NB4 (cell line): ENCODE measurements at regions not wholly inside any gene's neighbourhood (a gene's known extent, or its start where the extent isn't known, plus 50 kb on each side); places are given as distances from the start of the nearest gene placed in this dataset.

Source experiments
- DNase-seq: peaks from one replicate; pipeline ENCODE4 v3.0.0; 2010; ENCODE audit warnings: low read depth
- H3K4me3 ChIP-seq: one replicate; pipeline ENCODE4 v1.5.1; 2011; ENCODE audit warnings: mild to moderate bottlenecking, low read depth, low read length, moderate library complexity
- MYC ChIP-seq: IDR thresholded peaks from 2 replicates; pipeline ENCODE4 v1.6.1; 2011; ENCODE audit warnings: low read depth, low read length
- POLR2A ChIP-seq: IDR thresholded peaks from 2 replicates; pipeline ENCODE4 v1.6.1; 2011; ENCODE audit warnings: mild to moderate bottlenecking; ENCODE audit not compliant: insufficient read length; ENCODE audit errors: extremely low read depth
- TF ChIP-seq, protein P1 (sequence below): IDR thresholded peaks from 2 replicates; pipeline ENCODE4 v1.6.1; 2011; ENCODE audit warnings: low read depth, low read length
- TF ChIP-seq, protein P2 (sequence below): IDR thresholded peaks from one replicate; pipeline ENCODE4 v1.5.1; 2012; ENCODE audit warnings: low read depth, low read length

GRCh38 chr5:158123595-158123994 is 264.6 kb upstream of the CLINT1 start:
- no peak for DNase-seq
- TF ChIP-seq POLR2A (no peak), MYC (no peak)
- TF ChIP-seq, protein P1, sequence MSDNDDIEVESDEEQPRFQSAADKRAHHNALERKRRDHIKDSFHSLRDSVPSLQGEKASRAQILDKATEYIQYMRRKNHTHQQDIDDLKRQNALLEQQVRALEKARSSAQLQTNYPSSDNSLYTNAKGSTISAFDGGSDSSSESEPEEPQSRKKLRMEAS, result no peak

GRCh38 chr5:158121678-158122077 is 262.7 kb upstream of the CLINT1 start:
- no peak for TF ChIP-seq MYC
- TF ChIP-seq, protein P1, result no peak
- TF ChIP-seq, protein P2, sequence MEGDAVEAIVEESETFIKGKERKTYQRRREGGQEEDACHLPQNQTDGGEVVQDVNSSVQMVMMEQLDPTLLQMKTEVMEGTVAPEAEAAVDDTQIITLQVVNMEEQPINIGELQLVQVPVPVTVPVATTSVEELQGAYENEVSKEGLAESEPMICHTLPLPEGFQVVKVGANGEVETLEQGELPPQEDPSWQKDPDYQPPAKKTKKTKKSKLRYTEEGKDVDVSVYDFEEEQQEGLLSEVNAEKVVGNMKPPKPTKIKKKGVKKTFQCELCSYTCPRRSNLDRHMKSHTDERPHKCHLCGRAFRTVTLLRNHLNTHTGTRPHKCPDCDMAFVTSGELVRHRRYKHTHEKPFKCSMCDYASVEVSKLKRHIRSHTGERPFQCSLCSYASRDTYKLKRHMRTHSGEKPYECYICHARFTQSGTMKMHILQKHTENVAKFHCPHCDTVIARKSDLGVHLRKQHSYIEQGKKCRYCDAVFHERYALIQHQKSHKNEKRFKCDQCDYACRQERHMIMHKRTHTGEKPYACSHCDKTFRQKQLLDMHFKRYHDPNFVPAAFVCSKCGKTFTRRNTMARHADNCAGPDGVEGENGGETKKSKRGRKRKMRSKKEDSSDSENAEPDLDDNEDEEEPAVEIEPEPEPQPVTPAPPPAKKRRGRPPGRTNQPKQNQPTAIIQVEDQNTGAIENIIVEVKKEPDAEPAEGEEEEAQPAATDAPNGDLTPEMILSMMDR, result no peak
- no peak for TF ChIP-seq POLR2A
- H3K4me3 ChIP-seq, result no peak overlapping the region
- no peak for DNase-seq

More at GRCh38 chr5:158123595-158123994, 264.6 kb upstream of the CLINT1 start:
- H3K4me3 ChIP-seq, result no peak overlapping the region

DNA sequence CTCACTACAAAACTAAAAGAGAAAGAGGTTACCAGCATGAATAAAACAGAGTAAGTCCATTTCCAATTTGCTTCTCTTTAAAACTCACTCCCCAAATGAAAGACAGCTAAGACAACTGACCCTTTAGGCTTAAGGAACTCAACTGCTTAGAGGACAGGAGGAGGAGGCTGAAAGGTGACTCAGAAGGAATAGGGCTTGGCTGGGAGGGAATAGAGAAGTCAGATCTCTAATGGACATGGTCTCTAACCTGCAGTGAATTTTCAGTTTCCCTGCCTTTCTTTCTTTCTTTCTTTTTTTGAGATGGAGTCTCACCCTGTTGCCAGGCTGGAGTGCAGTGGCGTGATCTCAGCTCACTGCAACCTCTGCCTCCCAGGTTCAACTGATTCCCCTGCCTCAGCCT is 261.8 kb upstream of the CLINT1 start:
- TF ChIP-seq, protein P2, result no peak
- TF ChIP-seq, protein P1, result no peak
- TF ChIP-seq MYC (no peak), POLR2A (no peak)
- H3K4me3 ChIP-seq, result no peak overlapping the region
- no peak for DNase-seq

- H3K4me3 ChIP-seq, result no peak overlapping the region
- DNase-seq, result no peak
- TF ChIP-seq, protein P2, result no peak
- TF ChIP-seq POLR2A, result no peak
- TF ChIP-seq, protein P1, result no peak
- no peak for TF ChIP-seq MYC
Measured at GRCh38 chr5:158119961-158120723, 261.2 kb upstream of the CLINT1 start.

DNA sequence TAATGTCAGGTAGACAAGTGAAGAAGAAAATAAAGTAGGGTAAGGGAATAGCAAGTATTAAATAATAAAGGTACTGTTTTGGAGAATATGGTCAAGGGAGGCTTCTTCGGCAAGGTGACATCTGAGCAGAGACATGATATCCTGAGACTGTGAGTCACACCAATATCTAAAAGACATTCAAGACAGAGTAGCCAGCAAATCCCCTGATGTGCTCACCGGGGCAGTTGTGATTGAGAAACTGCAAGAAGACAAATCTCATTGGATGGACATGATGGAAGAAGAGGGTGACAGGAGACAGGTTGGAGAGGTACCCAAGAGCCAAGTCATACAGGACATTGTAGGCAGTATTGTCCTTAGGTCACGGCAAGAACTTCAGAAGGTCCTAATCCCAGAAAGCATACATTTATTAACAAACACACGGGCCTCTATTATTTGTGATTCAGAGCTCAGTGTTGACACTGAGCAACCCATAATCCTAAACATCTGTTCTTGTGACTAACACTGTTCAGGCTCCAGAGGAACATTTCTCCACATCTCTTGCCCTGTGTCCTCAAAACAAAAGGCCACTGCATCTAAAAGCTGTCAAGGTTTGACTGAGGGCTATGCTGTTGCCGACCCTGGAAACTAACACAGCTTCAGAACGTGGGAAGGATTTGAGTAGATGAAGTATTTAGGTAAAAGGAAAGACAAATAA is 258.7 kb upstream of the CLINT1 start:
- no peak for DNase-seq

DNA sequence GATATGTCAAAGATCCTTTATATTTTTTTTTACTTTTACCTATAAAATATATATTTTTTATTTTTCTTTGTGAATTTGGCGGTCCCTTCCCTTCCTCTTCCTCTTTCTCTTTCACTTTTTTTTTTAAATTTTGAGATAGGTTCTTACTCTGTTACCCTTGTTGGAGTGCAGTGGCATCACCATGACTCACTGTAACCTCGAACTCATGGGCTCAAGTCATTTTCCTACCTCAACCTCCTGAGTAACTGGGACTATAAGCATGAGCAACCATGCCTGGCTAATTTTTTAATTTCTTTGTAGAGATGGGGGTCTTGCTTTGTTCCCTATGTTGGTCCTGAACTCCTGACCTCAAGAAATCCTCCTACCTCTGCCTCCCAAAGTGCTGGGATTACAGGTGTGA is 258.0 kb upstream of the CLINT1 start:
- no peak overlapping the region for H3K4me3 ChIP-seq
- no peak for DNase-seq

More for the DNA sequence above, 258.7 kb upstream of the CLINT1 start:
- TF ChIP-seq, protein P1, result no peak
- no peak overlapping the region for H3K4me3 ChIP-seq

More for the DNA sequence above, 258.0 kb upstream of the CLINT1 start:
- TF ChIP-seq, protein P2, result no peak
- TF ChIP-seq POLR2A (no peak), MYC (no peak)
- TF ChIP-seq, protein P1, result no peak
